ENCODE measurements at regions not wholly inside any gene's neighbourhood (a gene's known extent, or its start where the extent isn't known, plus 50 kb on each side); places are given as distances from the start of the nearest gene placed in this dataset.
"Not testable (repeated sequence)": the region's sequence is repeated elsewhere in the genome, so short reads cannot be mapped to it uniquely, and the experiment has no call there.

- ChIA-PET POLR2A (no interaction called here), CTCF (interaction anchor here (0.8 to 1.4 kb wide), 2 partner anchors 139 to 144 kb away, joined by 3 to 5 read pairs; no protein-coding TSS in a partner anchor)
- TF ChIP-seq POLR2AphosphoS5 (IDR thresholded peaks at IDR 0.05; ENCODE audit: low read depth, low read length) (no peak), TCF7L2 (IDR thresholded peaks at IDR 0.05; ENCODE audit: low read depth, low read length) (no peak), CTCF (IDR thresholded peaks at IDR 0.05) (peak; percentile 89), REST (IDR thresholded peaks at IDR 0.05; ENCODE audit: insufficient read depth in 1 of 2, low read depth in 2 of 2, low read length in 1 of 2) (no peak), SIN3A (IDR thresholded peaks at IDR 0.05; ENCODE audit: borderline replicate concordance, insufficient read depth, low read depth, low read length) (no peak)
- Histone ChIP-seq H3K9me3 (ENCODE audit: control insufficient read depth, insufficient read depth, low read depth, low read length) (no peaks in the 10 kb centered on the region), H3K27ac (ENCODE audit: low read length) (no peak overlapping the region), H3K27me3 (ENCODE audit: control insufficient read depth, insufficient read depth, low read length) (no peaks in the 10 kb centered on the region; the same call in 1 of the 2 replicates), H3K4me3 (ENCODE audit: low read depth in 2 of 2, low read length in 2 of 2) (no peak overlapping the region), H3K4me1 (ENCODE audit: control insufficient read depth, insufficient read depth, low read length) (no peaks in the 10 kb centered on the region), H3K36me3 (ENCODE audit: control insufficient read depth, insufficient read depth, low read length) (no peaks in the 10 kb centered on the region)
- in situ Hi-C loops (cut with HindIII; ENCODE audit: low pct_unique_long_range_greater_than_20kb, low sequenced_read_pairs) (no loop called here), intact Hi-C loops (cut with micrococcal nuclease; ENCODE audit: unreplicated experiment) (loop anchor here (1.0 kb wide), 2 partner anchors 144 to 203 kb away; no protein-coding TSS in a partner anchor)
- peak; percentile 41 for DNase-seq (ENCODE audit: low read depth, low spot score)
- peak; percentile 93 for ATAC-seq
- no TSS peak for BruUV-seq (replicated peaks)
Measured at GRCh38 chr2:16756831-16757644, 91.4 kb upstream of the CYRIA start.

- Histone ChIP-seq H3K27ac (ENCODE audit: low read length) (no peak overlapping the region), H3K4me1 (ENCODE audit: control insufficient read depth, insufficient read depth, low read length) (no peaks in the 10 kb centered on the region), H3K9me3 (ENCODE audit: control insufficient read depth, insufficient read depth, low read depth, low read length) (no peaks in the 10 kb centered on the region), H3K4me3 (ENCODE audit: low read depth in 2 of 2, low read length in 2 of 2) (no peak overlapping the region), H3K27me3 (ENCODE audit: control insufficient read depth, insufficient read depth, low read length) (no peaks in the 10 kb centered on the region; the same call in 1 of the 2 replicates), H3K36me3 (ENCODE audit: control insufficient read depth, insufficient read depth, low read length) (no peaks in the 10 kb centered on the region)
- in situ Hi-C loops (cut with HindIII; ENCODE audit: low pct_unique_long_range_greater_than_20kb, low sequenced_read_pairs), result no loop called here
- DNase-seq (ENCODE audit: low read depth, low spot score) (no peak), ATAC-seq (no peak)
- intact Hi-C loops (cut with micrococcal nuclease; ENCODE audit: unreplicated experiment), result no loop called here
- POLR2A ChIA-PET, result no interaction called here
- BruUV-seq (replicated peaks), result no TSS peak
- CTCF ChIA-PET, result no interaction called here
- TF ChIP-seq CTCF (IDR thresholded peaks at IDR 0.05) (no peak), SIN3A (IDR thresholded peaks at IDR 0.05; ENCODE audit: borderline replicate concordance, insufficient read depth, low read depth, low read length) (no peak)
Measured at GRCh38 chr2:16755442-16755841, 89.8 kb upstream of the CYRIA start.

GRCh38 chr2:16753025-16753424 is 87.4 kb upstream of the CYRIA start:
- H3K36me3 ChIP-seq (ENCODE audit: control insufficient read depth, insufficient read depth, low read length); POLR2A ChIA-PET; DNase-seq (ENCODE audit: low read depth, low spot score); H3K9me3 ChIP-seq (ENCODE audit: control insufficient read depth, insufficient read depth, low read depth, low read length); BruUV-seq (replicated peaks); H3K4me3 ChIP-seq (ENCODE audit: low read depth in 2 of 2, low read length in 2 of 2); in situ Hi-C loops (cut with HindIII; ENCODE audit: low pct_unique_long_range_greater_than_20kb, low sequenced_read_pairs); ATAC-seq; H3K27ac ChIP-seq (ENCODE audit: low read length); CTCF ChIA-PET; H3K27me3 ChIP-seq (ENCODE audit: control insufficient read depth, insufficient read depth, low read length); H3K4me1 ChIP-seq (ENCODE audit: control insufficient read depth, insufficient read depth, low read length); intact Hi-C loops (cut with micrococcal nuclease; ENCODE audit: unreplicated experiment): not testable (repeated sequence)

GRCh38 chr2:16750925-16751214 is 85.2 kb upstream of the CYRIA start:
- BruUV-seq (replicated peaks); intact Hi-C loops (cut with micrococcal nuclease; ENCODE audit: unreplicated experiment); in situ Hi-C loops (cut with HindIII; ENCODE audit: low pct_unique_long_range_greater_than_20kb, low sequenced_read_pairs): not testable (repeated sequence)

More at GRCh38 chr2:16750925-16751214, 85.2 kb upstream of the CYRIA start:
- H3K27ac ChIP-seq (ENCODE audit: low read length); H3K27me3 ChIP-seq (ENCODE audit: control insufficient read depth, insufficient read depth, low read length); H3K4me1 ChIP-seq (ENCODE audit: control insufficient read depth, insufficient read depth, low read length); H3K9me3 ChIP-seq (ENCODE audit: control insufficient read depth, insufficient read depth, low read depth, low read length); H3K36me3 ChIP-seq (ENCODE audit: control insufficient read depth, insufficient read depth, low read length); H3K4me3 ChIP-seq (ENCODE audit: low read depth in 2 of 2, low read length in 2 of 2); DNase-seq (ENCODE audit: low read depth, low spot score); ATAC-seq; CTCF ChIA-PET; POLR2A ChIA-PET: not testable (repeated sequence)

Measured in Panc1 (cell line).